Suprapubic skin (tissue), 3 donors: ENCODE measurements at regions not wholly inside any gene's neighbourhood (a gene's known extent, or its start where the extent isn't known, plus 50 kb on each side); places are given as distances from the start of the nearest gene placed in this dataset.

Experiments
- POLR2AphosphoS5 ChIP-seq, 3 donors: sonication (generic); formaldehyde crosslinking; IDR thresholded peaks; one replicate each; pipeline ENCODE4 v1.6.1; 2017; ENCODE audit warnings: antibody characterized with exemption in 3 of 3
- TF ChIP-seq, protein P1 (sequence below), 2 donors: fragments of 200-600 bp in 1 of 2; fragments of 450-650 bp in 1 of 2; sonication (generic) in 1 of 2; IDR thresholded peaks; one replicate each; pipeline ENCODE4 v1.5.1; 2016 to 2019; ENCODE audit warnings: antibody characterized with exemption in 2 of 2, mild to moderate bottlenecking in 1 of 2, moderate library complexity in 1 of 2

DNA sequence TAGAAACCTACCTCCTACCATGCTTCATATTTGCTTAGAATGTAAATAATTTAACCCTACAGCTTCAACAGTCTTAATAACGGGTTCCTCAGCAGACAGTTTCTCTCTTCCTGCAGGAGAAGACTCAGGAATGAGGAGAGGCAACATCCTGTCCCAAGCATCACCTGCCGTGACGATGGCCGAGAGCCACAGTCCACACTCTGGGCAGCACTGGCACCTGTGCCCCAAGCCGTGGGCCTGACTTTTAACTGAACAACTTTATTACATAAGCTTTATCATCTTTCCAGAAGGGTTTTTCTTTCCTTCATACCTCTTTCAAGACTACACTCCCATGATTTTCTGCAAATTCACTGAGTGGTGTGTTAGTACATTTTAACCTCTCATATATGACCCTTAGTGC is 856.0 kb downstream of the GALR1 start:
- TF ChIP-seq, protein P1, sequence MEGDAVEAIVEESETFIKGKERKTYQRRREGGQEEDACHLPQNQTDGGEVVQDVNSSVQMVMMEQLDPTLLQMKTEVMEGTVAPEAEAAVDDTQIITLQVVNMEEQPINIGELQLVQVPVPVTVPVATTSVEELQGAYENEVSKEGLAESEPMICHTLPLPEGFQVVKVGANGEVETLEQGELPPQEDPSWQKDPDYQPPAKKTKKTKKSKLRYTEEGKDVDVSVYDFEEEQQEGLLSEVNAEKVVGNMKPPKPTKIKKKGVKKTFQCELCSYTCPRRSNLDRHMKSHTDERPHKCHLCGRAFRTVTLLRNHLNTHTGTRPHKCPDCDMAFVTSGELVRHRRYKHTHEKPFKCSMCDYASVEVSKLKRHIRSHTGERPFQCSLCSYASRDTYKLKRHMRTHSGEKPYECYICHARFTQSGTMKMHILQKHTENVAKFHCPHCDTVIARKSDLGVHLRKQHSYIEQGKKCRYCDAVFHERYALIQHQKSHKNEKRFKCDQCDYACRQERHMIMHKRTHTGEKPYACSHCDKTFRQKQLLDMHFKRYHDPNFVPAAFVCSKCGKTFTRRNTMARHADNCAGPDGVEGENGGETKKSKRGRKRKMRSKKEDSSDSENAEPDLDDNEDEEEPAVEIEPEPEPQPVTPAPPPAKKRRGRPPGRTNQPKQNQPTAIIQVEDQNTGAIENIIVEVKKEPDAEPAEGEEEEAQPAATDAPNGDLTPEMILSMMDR (IDR thresholded peaks at IDR 0.05), result no peak
- no peak for TF ChIP-seq POLR2AphosphoS5 (IDR thresholded peaks at IDR 0.05)
